ENCODE measurements at regions not wholly inside any gene's neighbourhood (a gene's known extent, or its start where the extent isn't known, plus 50 kb on each side); places are given as distances from the start of the nearest gene placed in this dataset.

GRCh38 chr20:51159303-51159702 is 136.4 kb upstream of the KCNG1 start:
- DNase-seq (ENCODE audit: low spot score) = no peak

GRCh38 chr20:51158226-51158625 is 135.3 kb upstream of the KCNG1 start:
- no peak for DNase-seq (ENCODE audit: low spot score)

- DNase-seq (ENCODE audit: low spot score) = peak; percentile 58
Observed at GRCh38 chr20:51156041-51156982, 133.4 kb upstream of the KCNG1 start.

- DNase-seq (ENCODE audit: low spot score) = no peak
Observed at GRCh38 chr20:51154708-51155690, 132.1 kb upstream of the KCNG1 start.

- DNase-seq (ENCODE audit: low spot score) = no peak
Observed at GRCh38 chr20:51153867-51154707, 131.2 kb upstream of the KCNG1 start.

GRCh38 chr20:51148941-51149340 is 126.0 kb upstream of the KCNG1 start:
- DNase-seq (ENCODE audit: low spot score) = no peak

GRCh38 chr20:51144476-51144875 is 121.6 kb upstream of the KCNG1 start:
- DNase-seq (ENCODE audit: low spot score) = no peak

GRCh38 chr20:51143652-51144051 is 120.7 kb upstream of the KCNG1 start:
- no peak for DNase-seq (ENCODE audit: low spot score)

GRCh38 chr20:51142448-51142847 is 119.5 kb upstream of the KCNG1 start:
- no peak for DNase-seq (ENCODE audit: low spot score)

GRCh38 chr20:51140671-51141070 is 117.8 kb upstream of the KCNG1 start:
- no peak for DNase-seq (ENCODE audit: low spot score)

- DNase-seq (ENCODE audit: low spot score) = no peak
Observed at GRCh38 chr20:51139891-51140290, 117.0 kb upstream of the KCNG1 start.

GRCh38 chr20:51138576-51138975 is 115.7 kb upstream of the KCNG1 start:
- DNase-seq (ENCODE audit: low spot score) = no peak

- no peak for DNase-seq (ENCODE audit: low spot score)
Observed at GRCh38 chr20:51137461-51137860, 114.6 kb upstream of the KCNG1 start.

- no peak for DNase-seq (ENCODE audit: low spot score)
Observed at GRCh38 chr20:51135926-51136715, 113.2 kb upstream of the KCNG1 start.

GRCh38 chr20:51134405-51134804 is 111.5 kb upstream of the KCNG1 start:
- DNase-seq (ENCODE audit: low spot score) = no peak

- peak; percentile 28 for DNase-seq (ENCODE audit: low spot score)
Observed at GRCh38 chr20:51132279-51132678, 109.4 kb upstream of the KCNG1 start.

GRCh38 chr20:51131811-51132210 is 108.9 kb upstream of the KCNG1 start:
- DNase-seq (ENCODE audit: low spot score) = no peak

- peak; percentile 34 for DNase-seq (ENCODE audit: low spot score)
Observed at GRCh38 chr20:51129147-51129776, 106.4 kb upstream of the KCNG1 start.

- DNase-seq (ENCODE audit: low spot score) = no peak
Observed at GRCh38 chr20:51128198-51128597, 105.3 kb upstream of the KCNG1 start.

GRCh38 chr20:51127713-51128112 is 104.8 kb upstream of the KCNG1 start:
- DNase-seq (ENCODE audit: low spot score) = no peak
